NOMO-1 treated with dmso at 0.1 percent for 144 hours (cell line): ENCODE measurements at regions not wholly inside any gene's neighbourhood (a gene's known extent, or its start where the extent isn't known, plus 50 kb on each side); places are given as distances from the start of the nearest gene placed in this dataset.
"Not testable (repeated sequence)": the region's sequence is repeated elsewhere in the genome, so short reads cannot be mapped to it uniquely, and the experiment has no call there.

Experiments
- DNase-seq: peaks from one replicate; lab custom pipeline; 2025; ENCODE audit not compliant: unreplicated experiment; lab: John Stamatoyannopoulos, UW

DNA sequence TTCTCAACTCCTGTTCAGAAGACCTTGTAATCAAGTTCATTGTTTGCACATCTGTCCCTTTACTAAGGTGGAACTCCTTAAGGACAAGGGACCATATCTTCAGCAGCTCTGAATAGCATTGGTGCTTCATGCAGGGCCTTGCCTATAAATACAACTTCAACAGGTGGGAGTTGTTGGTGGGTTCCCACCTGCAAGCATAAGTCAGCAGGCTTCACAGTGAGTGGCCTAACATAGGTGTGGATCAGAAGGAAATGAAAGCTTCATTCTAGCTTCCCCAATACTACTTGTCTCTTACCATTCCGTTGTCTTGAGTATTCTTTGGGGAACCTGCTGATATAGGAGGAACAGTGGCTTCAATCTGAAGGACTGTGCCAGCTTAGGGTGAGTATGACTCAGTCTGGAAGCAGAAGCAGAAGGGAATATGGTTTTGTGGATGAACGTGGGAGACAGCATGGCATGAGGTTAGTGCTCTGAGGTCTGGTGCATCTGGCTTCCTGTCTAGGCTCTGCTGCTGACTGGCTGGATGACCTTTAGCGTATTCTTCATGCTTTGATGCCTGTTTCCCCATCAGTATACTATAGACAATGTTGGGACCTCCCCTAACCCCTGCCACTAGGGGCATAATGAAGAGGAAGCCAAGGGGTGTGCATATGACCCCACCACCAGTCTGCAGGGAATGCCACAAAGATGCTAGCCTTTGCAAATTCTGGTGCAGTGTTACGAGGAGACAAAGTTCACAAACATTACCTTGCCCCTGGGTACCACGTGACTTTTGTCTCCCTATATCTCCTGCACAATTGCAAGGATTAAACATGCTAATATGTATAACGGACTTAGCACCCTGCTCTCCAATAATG, 192.3 kb downstream of the PALM2AKAP2 start:
- no peak for DNase-seq

DNA sequence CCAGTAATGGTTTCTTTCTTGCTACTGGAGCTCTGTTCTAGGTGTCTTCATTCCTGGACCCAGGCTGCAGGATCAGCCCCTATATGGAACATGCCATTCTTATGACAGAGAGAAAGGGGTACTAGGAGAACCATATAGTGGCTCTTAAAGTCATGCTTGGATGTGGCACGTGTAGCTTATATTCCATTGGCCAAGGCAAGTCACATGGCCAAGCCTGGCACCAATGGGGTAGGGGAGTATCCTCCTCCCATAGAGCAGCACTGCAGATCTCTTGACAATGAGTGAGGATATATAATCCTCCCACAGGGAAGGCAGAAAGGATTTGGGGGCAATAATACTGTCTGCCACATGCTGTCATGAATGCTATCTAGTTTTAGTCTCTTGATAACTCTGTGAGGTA, 193.3 kb downstream of the PALM2AKAP2 start:
- DNase-seq = no peak

DNA sequence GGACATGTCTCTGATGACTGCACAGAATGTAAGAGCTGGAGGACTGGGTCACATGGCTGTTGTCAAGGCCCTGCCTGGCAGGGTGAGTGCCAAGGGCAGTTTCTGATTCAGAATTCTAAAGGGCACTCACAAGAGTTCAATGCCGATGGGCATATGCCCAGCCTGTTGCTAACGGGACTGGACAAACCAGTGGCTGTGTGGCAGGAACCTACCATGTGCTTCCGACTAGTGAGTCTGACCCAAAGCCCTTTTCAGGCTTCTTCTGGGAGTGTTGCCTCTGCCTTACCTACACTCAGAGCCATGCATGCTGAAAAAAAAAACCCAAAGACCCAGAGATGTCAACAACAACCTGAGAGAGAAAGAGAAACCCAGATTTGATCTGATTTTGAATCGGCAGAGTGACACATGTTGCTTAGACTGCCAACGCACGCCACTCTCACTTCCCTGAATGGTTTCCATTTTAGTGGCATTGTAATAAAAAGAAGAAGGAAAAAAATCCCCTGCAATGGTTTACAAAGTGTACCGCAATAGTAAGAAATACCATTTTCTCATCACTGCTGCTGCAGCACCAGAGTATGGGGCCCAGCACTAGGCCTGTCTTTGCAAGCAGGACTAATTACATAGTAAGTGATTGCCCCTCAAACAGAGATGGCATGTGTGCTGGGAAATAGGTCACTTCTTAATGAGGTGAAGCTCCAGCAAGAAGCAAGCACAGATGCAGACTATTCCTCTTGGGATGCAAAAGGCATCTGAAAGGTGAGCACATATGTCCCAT, 194.3 kb downstream of the PALM2AKAP2 start:
- DNase-seq = peak; percentile 48

DNA sequence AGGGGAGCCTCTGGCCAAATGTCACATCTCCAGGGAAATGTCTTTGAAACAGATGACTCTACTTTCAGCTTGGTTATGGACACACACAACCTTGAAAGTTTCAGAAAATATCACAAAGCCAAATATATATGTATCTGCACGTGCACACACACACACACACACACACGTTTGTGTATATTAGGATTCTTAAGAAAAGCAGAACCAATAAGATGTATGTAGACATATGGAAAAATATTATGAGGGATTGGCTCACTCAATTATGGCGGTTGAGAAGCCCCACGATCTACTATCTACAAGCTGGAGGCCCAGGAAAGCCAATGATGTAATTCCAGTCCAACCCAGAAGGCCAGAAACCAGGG, 194.9 kb downstream of the PALM2AKAP2 start:
- DNase-seq = no peak

DNA sequence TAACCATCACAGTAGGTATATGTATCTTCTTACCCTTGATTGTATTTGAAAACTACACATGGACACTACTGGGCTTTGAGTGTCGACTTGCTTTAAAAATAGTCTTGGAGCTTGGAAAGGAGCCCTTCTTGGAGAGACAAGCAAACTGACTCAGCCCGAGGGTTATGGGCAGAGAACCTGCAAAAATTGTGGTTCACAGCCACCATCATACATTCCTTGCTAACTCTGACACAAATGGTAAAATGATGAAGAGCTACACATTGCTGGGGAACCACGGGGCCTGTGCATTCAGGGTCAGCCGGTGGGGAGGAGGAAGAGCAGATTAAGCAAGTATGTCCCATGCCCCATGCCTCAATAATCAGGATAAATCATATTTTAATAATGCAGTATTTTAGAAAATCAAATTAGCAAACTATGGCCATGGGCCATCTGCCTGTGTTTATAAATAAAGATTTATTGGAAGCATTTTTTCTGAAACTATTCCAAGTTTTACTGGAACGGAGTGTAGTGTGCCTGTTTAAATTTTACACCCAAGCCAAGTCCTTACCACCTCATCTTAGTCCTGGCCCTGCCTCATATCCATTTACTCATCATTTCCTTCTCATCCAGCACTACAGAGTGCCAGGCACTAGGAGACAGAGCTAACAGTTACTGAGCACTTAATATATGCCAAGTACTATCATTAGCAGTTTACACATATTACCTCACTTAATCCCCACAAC, 195.7 kb downstream of the PALM2AKAP2 start:
- DNase-seq = no peak

DNA sequence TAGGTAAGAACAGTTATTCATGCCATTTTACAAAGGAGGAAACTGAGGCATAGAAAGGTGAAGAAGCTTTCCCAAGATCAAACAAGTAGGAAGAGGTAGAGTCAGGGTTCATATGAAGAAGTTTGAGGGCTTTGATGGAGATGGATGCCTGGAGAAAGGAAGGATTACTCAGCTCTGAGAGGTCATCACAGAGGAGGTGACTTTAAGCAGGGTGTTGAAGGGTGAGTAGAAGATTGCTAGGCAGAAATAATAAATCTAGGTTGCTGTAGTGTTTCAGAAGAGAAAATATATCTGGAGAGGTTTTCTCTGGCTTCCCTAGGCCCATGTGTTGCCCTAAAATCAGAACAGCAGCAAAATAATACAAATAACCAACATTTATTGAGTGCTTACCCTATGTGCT, 196.3 kb downstream of the PALM2AKAP2 start:
- DNase-seq = no peak

DNA sequence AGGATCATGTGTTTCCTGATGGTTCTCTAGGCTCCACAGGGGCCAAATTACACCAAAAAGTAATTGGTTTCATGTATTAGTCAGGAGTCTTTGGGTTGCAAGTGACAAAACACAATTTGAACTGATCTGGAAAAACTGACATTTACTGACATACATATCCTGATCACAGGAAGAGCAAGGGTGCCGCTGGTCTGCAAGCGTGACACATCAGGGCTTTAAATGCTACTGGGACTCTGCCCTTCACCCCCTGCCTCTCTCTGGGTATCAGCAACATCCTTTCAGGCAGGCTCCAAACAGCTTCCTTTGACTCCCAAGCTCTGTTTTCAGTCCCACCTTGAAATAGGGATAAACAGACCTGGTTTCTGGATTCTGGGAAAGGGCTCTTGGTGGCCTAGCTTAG, 197.5 kb downstream of the PALM2AKAP2 start:
- no peak for DNase-seq

DNA sequence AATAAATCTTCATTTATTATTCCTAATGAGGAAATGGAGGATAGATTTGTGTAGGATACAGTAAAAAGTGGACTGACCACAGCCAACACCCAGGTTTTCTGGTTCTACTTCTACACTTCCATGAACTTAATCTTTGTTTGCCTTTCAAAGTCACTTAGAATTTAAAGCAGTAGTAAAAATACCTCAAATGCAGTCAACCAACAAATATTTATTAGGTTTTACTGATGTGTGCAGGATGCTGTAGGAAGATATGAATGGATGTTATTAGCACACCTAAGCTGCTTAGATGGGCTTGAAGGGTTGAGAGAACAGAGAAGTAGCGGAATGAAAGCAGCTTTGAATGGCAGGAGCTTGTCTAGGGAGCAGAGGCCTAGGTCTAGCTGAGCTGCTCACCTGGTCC, 201.1 kb downstream of the PALM2AKAP2 start:
- no peak for DNase-seq

DNA sequence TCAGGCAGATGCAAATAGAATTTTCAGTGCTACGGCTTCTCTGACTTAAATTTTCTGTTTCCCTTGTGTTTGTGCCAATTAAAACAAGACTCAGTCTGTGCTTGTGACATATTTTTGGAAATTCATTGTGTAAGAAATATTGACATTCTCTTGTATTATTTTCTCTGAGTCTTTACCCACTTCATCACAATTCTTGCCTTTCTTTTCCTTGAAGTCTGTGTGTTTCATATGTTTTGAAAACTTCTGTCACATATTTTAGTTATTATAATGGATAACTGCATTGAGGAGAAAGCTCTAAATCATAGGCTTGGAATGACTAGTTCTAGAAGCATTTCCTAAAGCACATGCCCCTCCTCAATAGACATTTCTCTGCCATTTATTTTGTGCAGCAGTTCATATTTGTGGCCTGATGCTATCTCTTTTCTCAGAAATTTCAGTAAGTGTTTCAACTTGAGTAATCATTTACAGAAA, 206.6 kb downstream of the PALM2AKAP2 start:
- DNase-seq = no peak

DNA sequence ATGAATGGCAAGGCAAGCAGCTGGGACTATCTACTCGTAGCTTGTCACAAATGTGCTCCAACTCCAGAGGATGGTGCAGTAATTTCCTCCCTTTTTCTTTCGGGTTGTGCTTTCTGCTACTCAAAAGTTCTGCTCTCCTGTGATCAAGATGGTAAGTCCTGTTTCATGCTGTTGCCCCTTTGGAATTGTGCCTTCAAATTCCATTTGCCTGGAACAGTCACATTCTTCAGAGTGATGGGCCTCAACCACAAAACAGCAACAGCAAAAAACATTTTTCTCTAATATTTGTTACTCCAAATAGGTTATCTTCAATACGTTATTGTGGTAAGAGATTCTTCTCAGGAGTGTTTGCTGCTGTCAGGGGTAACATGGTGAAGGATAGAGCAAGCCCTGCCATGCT, 209.3 kb downstream of the PALM2AKAP2 start:
- DNase-seq = no peak

DNA sequence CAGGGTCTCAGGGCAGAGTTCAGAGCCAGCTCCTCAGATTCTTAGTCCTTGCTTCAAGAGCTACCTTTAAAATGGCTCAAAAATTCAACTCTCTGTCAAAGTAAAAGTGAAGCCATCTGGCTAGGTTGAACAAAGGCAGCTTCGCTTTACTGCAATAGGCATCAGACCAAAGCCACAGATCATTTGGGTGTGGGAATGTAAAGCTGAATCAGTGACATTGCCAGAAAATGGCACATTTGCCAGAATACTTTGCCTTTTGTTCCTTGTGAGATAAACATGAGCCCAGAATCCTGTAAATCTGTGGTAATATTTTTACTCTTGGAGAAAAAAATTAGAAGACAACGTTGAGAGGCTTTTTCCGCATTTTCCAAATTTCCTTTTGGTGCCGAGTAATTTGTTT, 210.5 kb downstream of the PALM2AKAP2 start:
- DNase-seq = no peak

DNA sequence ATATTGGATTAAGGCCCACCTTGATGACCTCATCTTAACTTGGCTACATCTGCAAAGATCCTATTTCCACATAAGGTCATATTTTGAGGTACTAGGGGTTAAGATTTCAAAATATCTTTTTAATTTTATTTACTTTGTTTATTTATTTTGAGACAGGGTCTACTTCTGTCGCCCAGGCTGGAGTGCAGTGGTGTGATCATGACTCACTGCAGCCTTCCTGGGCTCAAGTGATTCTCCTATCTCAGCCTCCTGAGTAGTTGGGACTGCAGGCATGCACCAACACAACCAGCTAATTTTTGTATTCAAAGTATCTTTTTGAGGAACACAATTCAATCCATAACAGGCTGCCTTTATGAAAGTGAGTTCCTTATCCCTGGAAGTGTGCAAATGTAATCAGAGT, 212.3 kb downstream of the PALM2AKAP2 start:
- DNase-seq = no peak

DNA sequence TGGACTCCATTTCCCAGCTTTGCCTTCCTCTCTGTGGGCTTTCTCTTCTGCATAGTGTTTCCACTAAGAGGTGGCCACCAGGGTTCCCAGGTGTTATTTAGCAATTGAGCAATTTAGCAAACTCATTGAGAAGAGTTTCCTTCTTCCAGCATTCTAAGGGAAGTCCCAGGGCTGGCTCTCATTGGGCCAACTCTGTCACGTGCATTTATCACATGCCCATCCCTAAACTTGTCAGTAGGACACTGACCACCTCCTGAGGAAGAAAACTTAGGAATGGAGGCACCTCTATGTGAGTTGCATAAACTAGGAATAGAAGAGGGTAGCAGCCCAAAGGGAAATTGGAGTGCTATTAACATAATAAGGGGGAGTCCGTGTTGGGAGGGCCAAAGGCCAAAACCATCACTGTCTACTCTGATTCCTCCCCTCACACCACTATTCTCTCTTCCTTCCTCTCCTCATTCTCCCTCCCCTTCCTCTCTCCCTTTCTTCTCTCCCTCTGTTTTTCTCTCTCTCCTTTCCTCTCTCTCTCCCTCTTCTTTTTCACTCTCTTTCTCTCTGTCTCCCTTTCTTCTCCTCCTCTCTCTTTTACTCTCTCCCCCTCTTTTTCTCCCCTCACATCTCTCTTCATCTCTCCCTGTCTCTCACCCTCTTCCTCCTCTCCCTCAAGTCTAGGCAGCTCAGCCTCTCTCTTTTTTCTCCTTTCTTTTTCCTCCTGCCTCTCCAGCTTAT, 213.4 kb downstream of the PALM2AKAP2 start:
- no peak for DNase-seq

DNA sequence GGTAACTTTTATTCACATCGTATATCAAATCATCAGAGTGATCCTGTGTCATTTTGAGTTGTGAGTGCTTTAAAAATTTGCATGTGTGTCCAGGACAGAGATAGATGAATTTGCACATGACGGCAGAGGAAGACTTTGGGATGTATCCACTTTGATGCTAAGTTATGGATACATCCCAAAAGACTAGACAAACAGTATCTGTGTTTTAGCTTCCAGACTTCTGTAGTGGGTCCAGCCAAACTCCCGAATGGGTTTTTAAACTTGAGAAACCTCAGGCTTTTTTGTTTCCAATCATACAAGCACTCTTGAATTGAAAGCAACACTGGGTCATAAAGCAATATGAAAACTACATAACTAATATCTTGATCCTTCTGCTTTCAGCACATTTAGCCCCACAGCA, 213.8 kb downstream of the C9orf152 start:
- DNase-seq = no peak

DNA sequence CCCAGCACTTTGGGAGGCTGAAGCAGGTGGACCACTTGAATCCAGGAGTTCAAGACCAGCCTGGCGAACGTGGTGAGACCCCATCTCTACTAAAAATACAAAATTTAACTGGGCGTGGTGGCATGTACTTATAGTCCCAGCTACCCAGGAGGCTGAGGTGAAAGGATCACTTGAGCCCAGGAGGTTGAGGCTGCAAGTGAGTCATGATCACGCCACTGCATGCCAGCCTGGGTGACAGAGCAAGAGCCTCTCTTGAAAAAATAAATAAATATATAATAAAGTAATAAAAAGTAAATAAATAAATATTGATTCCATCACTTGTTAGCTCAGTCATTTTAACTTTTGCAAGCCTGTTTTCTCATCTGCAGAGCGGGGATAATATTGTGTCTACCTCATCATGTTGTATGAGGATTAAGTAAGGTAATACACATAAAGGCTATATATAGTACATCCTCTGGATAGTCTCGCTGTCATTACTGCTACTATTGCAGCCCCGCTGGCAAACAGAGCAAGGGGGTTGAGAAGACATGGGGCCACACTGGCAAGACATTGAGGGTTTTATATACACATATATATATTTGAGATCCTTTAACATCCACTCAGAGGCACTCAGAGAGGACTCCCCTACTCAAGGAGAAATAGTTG, 210.9 kb downstream of the C9orf152 start:
- DNase-seq = no peak

DNA sequence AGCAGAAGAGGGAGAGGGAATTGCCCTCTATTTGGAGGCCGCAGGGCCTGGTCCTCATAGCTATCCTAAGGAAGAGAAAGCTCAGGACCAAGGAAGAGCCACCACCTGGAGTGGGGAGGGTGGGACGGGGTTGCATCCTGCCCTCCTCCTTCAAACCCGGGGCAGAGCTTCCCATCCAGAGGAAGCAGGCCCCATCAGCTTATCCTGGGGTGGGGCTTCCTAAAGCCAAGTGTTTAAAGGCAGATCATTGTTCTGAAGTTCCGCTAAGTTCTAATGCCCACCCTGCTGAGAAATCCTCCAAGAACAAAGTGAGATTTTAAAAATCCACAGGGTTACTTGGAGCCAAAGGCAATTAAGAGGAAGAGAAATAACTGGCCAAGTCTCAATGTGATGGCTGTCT, 210.3 kb downstream of the C9orf152 start:
- DNase-seq = no peak

DNA sequence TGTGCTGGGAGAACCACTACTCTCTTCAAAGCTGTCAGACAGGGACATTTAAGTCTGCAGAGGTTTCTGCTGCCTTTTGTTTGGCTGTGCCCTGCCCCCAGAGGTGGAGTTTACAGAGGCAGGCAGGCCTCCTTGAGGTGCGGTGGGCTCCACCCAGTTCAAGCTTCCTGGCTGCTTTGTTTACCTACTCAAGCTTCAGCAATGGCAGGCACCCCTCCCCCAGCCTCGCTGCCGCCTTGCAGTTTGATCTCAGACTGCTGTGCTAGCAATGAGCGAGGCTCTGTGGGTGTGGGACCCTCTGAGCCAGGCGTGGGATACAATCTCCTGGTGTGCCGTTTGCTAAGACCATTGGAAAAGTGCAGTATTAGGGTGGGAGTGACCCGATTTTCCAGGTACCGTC, 202.4 kb downstream of the C9orf152 start:
- not testable (repeated sequence) for DNase-seq

DNA sequence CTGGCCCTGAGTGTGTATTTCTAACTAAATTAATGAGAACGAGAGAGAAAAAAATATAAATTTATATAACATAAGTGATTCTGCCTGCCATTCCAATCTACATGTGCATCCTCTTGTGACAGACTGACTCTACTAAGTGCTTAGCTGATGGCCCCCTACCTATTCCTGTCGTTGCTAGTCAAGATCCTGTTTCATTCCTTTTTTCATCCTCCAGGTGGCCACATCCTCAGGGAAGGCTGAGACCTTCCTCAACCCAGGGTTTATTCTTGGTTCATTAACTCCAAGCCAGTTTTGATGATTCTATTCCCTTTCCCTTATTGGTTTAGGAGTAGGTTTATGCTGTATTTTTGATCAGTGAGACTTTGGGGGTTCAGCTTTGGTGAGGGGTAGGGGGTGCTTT, 201.3 kb downstream of the C9orf152 start:
- no peak for DNase-seq

DNA sequence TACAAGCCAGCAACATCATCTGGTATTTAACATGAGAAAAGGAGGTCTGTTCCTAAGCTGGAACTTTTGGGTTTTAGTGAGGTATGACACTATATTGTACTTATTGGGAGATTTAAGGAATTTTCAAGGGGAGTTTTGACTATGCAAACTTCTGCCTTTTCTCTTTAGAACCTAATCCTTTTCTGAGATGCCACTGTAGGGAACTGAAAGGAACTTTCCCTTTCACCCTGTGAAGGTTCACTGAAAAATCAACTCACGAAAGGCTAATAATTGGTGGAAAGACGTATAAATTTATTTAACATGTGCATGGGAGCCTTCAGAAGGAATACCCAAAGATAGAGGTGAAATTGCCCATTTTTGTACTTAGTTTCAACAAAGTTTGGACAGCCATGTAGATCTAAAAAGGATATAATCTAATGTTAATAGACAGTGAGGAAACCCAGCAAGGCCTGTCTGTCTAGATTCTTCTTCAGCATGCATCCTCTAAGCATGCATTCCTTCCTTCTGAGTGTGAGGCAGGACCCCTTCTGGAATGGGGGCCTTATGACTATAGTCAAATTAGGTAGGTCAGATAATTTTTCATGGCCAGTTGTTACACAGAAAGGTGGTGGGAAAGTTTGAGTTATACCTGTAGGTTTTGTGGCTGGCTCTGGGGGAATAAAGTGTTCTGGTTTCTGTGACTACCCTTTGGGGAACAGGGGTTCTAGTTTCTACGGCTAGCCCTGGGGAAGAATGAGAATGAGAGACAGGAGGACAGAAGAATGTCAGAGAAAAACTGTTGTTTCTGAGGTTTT, 200.3 kb downstream of the C9orf152 start:
- no peak for DNase-seq

DNA sequence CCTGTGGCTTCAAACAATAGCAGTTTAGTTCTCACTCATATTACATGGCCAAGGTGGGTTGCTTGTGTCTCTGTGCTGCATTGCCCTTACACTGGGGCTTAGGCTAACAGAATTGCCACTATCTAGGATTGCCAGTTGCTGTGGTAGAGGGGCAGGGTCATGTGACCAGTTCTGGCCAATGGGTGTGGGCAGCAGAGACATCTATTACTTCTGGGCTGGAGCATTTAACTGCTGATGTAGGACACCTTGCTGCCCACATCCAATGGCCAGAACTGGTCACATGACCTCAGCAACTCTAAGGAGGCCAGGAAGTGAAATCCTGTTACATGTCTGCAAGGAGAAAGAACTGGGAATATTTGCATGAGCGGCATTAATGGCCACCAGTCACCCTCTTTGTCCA, 199.3 kb downstream of the C9orf152 start:
- DNase-seq = no peak
